ENCODE measurements at regions not wholly inside any gene's neighbourhood (a gene's known extent, or its start where the extent isn't known, plus 50 kb on each side); places are given as distances from the start of the nearest gene placed in this dataset.

DNA sequence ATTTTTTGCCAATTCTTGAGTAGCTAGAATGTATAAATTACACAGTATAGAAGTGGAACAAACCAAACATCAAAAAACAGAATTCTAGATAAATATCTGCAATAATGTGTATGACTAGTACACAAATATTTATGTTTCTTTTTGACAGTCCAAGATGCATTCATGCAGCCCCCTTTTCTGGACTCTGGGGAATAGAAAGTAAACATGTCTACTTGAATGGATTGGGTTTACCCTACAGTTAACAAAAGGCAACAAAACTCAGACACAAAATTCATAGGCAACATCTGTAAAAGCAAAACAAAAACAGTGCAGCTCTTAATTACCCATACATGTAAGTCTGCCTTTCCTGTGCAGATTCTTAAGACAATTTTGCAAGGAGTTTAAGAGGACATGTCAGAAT is 419.4 kb upstream of the DACH1 start (continued):
- TF ChIP-seq, protein P1, sequence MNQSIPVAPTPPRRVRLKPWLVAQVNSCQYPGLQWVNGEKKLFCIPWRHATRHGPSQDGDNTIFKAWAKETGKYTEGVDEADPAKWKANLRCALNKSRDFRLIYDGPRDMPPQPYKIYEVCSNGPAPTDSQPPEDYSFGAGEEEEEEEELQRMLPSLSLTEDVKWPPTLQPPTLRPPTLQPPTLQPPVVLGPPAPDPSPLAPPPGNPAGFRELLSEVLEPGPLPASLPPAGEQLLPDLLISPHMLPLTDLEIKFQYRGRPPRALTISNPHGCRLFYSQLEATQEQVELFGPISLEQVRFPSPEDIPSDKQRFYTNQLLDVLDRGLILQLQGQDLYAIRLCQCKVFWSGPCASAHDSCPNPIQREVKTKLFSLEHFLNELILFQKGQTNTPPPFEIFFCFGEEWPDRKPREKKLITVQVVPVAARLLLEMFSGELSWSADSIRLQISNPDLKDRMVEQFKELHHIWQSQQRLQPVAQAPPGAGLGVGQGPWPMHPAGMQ (IDR thresholded peaks at IDR 0.05; ENCODE audit: borderline replicate concordance), result no peak
- TF ChIP-seq ZNF384 (IDR thresholded peaks at IDR 0.05; ENCODE audit: borderline replicate concordance, low read depth, low read length), result no peak
- no peak for TF ChIP-seq EZH2 (IDR thresholded peaks at IDR 0.05; ENCODE audit: borderline replicate concordance, control insufficient read depth, low read depth, low read length)
- no peak for TF ChIP-seq GATAD2B (conservative IDR thresholded peaks at IDR 0.05; ENCODE audit: low read depth)
- TF ChIP-seq FOS (IDR thresholded peaks at IDR 0.05; ENCODE audit: borderline replicate concordance, extremely low read depth, insufficient read length), result no peak
- TF ChIP-seq MEF2A (IDR thresholded peaks at IDR 0.05; ENCODE audit: insufficient read depth, low read depth, low read length), result no peak
- no peak for TF ChIP-seq EED (IDR thresholded peaks at IDR 0.05; ENCODE audit: low read depth)
- no peak for TF ChIP-seq CBX5 (IDR thresholded peaks at IDR 0.05; ENCODE audit: low read depth)
- TF ChIP-seq, protein P2, sequence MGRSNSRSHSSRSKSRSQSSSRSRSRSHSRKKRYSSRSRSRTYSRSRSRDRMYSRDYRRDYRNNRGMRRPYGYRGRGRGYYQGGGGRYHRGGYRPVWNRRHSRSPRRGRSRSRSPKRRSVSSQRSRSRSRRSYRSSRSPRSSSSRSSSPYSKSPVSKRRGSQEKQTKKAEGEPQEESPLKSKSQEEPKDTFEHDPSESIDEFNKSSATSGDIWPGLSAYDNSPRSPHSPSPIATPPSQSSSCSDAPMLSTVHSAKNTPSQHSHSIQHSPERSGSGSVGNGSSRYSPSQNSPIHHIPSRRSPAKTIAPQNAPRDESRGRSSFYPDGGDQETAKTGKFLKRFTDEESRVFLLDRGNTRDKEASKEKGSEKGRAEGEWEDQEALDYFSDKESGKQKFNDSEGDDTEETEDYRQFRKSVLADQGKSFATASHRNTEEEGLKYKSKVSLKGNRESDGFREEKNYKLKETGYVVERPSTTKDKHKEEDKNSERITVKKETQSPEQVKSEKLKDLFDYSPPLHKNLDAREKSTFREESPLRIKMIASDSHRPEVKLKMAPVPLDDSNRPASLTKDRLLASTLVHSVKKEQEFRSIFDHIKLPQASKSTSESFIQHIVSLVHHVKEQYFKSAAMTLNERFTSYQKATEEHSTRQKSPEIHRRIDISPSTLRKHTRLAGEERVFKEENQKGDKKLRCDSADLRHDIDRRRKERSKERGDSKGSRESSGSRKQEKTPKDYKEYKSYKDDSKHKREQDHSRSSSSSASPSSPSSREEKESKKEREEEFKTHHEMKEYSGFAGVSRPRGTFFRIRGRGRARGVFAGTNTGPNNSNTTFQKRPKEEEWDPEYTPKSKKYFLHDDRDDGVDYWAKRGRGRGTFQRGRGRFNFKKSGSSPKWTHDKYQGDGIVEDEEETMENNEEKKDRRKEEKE (IDR thresholded peaks at IDR 0.05), result no peak
- no peak for TF ChIP-seq CHD1 (IDR thresholded peaks at IDR 0.05; ENCODE audit: low read depth, low read length)
- no peak for TF ChIP-seq RAD51 (IDR thresholded peaks at IDR 0.05)
- TF ChIP-seq, protein P3, sequence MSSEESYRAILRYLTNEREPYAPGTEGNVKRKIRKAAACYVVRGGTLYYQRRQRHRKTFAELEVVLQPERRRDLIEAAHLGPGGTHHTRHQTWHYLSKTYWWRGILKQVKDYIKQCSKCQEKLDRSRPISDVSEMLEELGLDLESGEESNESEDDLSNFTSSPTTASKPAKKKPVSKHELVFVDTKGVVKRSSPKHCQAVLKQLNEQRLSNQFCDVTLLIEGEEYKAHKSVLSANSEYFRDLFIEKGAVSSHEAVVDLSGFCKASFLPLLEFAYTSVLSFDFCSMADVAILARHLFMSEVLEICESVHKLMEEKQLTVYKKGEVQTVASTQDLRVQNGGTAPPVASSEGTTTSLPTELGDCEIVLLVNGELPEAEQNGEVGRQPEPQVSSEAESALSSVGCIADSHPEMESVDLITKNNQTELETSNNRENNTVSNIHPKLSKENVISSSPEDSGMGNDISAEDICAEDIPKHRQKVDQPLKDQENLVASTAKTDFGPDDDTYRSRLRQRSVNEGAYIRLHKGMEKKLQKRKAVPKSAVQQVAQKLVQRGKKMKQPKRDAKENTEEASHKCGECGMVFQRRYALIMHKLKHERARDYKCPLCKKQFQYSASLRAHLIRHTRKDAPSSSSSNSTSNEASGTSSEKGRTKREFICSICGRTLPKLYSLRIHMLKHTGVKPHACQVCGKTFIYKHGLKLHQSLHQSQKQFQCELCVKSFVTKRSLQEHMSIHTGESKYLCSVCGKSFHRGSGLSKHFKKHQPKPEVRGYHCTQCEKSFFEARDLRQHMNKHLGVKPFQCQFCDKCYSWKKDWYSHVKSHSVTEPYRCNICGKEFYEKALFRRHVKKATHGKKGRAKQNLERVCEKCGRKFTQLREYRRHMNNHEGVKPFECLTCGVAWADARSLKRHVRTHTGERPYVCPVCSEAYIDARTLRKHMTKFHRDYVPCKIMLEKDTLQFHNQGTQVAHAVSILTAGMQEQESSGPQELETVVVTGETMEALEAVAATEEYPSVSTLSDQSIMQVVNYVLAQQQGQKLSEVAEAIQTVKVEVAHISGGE (CRISPR knock-in tag; IDR thresholded peaks at IDR 0.05), result no peak
- TF ChIP-seq, protein P4, sequence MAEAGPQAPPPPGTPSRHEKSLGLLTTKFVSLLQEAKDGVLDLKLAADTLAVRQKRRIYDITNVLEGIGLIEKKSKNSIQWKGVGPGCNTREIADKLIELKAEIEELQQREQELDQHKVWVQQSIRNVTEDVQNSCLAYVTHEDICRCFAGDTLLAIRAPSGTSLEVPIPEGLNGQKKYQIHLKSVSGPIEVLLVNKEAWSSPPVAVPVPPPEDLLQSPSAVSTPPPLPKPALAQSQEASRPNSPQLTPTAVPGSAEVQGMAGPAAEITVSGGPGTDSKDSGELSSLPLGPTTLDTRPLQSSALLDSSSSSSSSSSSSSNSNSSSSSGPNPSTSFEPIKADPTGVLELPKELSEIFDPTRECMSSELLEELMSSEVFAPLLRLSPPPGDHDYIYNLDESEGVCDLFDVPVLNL (IDR thresholded peaks at IDR 0.05; ENCODE audit: low read depth, low read length), result no peak
- TF ChIP-seq EP300 (IDR thresholded peaks at IDR 0.05; ENCODE audit: borderline replicate concordance in 1 of 2, control insufficient read depth in 1 of 2, low read depth in 2 of 2, low read length in 2 of 2), result no peak
- no peak for TF ChIP-seq SMAD1 (IDR thresholded peaks at IDR 0.05; ENCODE audit: low read depth, partially characterized antibody)
- TF ChIP-seq ZNF274 (IDR thresholded peaks at IDR 0.05; ENCODE audit: insufficient read depth, insufficient read length), result no peak
